HCT116 (cell line): ENCODE measurements at regions not wholly inside any gene's neighbourhood (a gene's known extent, or its start where the extent isn't known, plus 50 kb on each side); places are given as distances from the start of the nearest gene placed in this dataset.

Experiments
- CEBPB ChIP-seq: IDR thresholded peaks from 2 replicates; pipeline ENCODE4 v1.6.1; 2012; ENCODE audit warnings: low read depth
- CTCF ChIP-seq, 3 experiments: fragments of 200-600 bp in 1 of 3; sonication (generic) in 1 of 3; IDR thresholded peaks in 2 of 3; conservative IDR thresholded peaks in 1 of 3; 2 replicates each; pipeline ENCODE4 v1.5.1; 2012 to 2017; ENCODE audit warnings: low read depth in 2 of 3, low read length in 2 of 3, antibody characterized with exemption in 1 of 3, borderline replicate concordance in 1 of 3, control low read depth in 1 of 3, mild to moderate bottlenecking in 1 of 3, mixed read lengths in 1 of 3, mixed run types in 1 of 3, moderate library complexity in 1 of 3; ENCODE audit not compliant: insufficient read depth in 1 of 3
- EGR1 ChIP-seq: IDR thresholded peaks from 2 replicates; pipeline ENCODE4 v1.6.1; 2012; ENCODE audit warnings: low read depth
- ELF1 ChIP-seq: IDR thresholded peaks from 2 replicates; pipeline ENCODE4 v1.6.1; 2012; ENCODE audit warnings: low read depth, borderline replicate concordance
- EZH2 ChIP-seq: fragments of 200-600 bp; sonication (generic); IDR thresholded peaks from 2 replicates; pipeline ENCODE4 v1.6.1; 2017; ENCODE audit warnings: antibody characterized with exemption, mixed run types
- EZH2phosphoT487 ChIP-seq: fragments of 200-600 bp; IDR thresholded peaks from 2 replicates; pipeline ENCODE4 v1.6.1; 2018; ENCODE audit warnings: antibody characterized with exemption, borderline replicate concordance
- POLR2A ChIP-seq: IDR thresholded peaks from 2 replicates; pipeline ENCODE4 v1.7.0; 2011; ENCODE audit warnings: borderline replicate concordance; ENCODE audit not compliant: insufficient read depth, insufficient read length; ENCODE audit errors: extremely low read depth
- POLR2AphosphoS5 ChIP-seq: IDR thresholded peaks from 2 replicates; pipeline ENCODE4 v1.6.1; 2011; ENCODE audit warnings: mild to moderate bottlenecking, low read depth, low read length, moderate library complexity
- RAD21 ChIP-seq: IDR thresholded peaks from 2 replicates; pipeline ENCODE4 v1.6.1; 2012; ENCODE audit warnings: low read depth, mild to moderate bottlenecking
- REST ChIP-seq: IDR thresholded peaks from 2 replicates; pipeline ENCODE4 v1.6.1; 2012; ENCODE audit warnings: low read depth
- SP1 ChIP-seq: IDR thresholded peaks from 2 replicates; pipeline ENCODE4 v1.6.1; 2012; ENCODE audit warnings: low read depth
- ZFX ChIP-seq: fragments of 450-650 bp; IDR thresholded peaks from 2 replicates; pipeline ENCODE4 v1.6.1; 2017
- ZNF274 ChIP-seq: fragments of 200-500 bp; sonication (Bioruptor generic); IDR thresholded peaks from 2 replicates; pipeline ENCODE4 v1.6.1; 2014; ENCODE audit warnings: mild to moderate bottlenecking, low read depth, low read length, inconsistent platforms

GRCh38 chr14:65185829-65186228, 83.5 kb upstream of the MAX start:
- TF ChIP-seq CEBPB: no peak
- no peak for TF ChIP-seq ZNF274
- TF ChIP-seq REST: no peak
- no peak for TF ChIP-seq ZFX
- TF ChIP-seq EZH2phosphoT487: no peak
- no peak for TF ChIP-seq POLR2A
- TF ChIP-seq SP1: no peak
- TF ChIP-seq ELF1: no peak
- no peak for TF ChIP-seq CTCF (IDR thresholded peaks at IDR 0.05 in 2 of 3, conservative IDR thresholded peaks at IDR 0.05 in 1 of 3; ENCODE audit: borderline replicate concordance in 1 of 3, insufficient read depth in 1 of 3, low read depth in 2 of 3, low read length in 2 of 3)
- no peak for TF ChIP-seq EGR1
- TF ChIP-seq RAD21: no peak
- TF ChIP-seq EZH2: no peak
- TF ChIP-seq POLR2AphosphoS5: no peak
